ENCODE measurements at regions not wholly inside any gene's neighbourhood (a gene's known extent, or its start where the extent isn't known, plus 50 kb on each side); places are given as distances from the start of the nearest gene placed in this dataset.

DNA sequence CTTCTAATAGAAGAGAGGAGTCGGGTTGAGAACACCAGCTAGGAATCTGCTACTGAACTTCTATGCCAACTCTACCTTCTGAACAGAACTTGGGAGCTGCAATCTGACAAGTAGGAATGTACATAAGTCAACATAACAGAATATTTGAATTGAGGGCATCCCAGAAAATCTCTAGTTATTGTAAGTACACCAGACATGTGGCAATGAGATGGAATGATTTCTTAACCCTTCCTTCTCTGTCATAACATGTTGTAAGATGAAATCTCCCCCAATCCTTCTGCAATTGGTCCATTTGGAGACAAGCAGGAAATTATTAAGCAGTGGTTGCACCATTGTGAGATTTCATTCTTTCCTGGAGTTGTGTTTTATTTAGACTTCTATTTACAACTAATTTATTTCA is 68.7 kb upstream of the TMPO start:
- no peak for DNase-seq

DNA sequence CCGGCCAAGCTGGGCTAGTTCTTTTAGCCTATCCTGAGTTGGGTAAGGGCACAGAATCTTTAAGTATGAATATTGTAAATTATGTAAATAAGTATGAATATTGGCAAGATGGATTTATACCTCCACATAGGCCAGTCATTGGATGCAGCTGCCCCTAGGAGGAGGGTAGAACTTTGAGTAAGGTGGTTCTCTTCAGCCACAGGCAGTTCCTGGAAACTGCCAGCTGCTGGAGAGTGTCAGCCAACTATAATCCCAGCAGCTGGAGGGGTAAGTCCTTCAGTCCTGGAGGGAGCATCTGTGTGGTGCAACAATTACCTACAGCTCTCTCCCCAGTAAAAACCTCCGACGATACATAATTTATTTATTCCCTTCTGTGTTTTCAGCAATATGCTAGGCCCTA is 65.8 kb upstream of the TMPO start:
- no peak for DNase-seq

- DNase-seq, result no peak
These were observed 62.3 kb upstream of the TMPO start for GRCh38 chr12:98453070-98453469.

GRCh38 chr12:98453492-98453891 is 61.9 kb upstream of the TMPO start:
- no peak for DNase-seq

- no peak for DNase-seq
These were observed 59.3 kb upstream of the TMPO start for GRCh38 chr12:98456041-98456440.

DNA sequence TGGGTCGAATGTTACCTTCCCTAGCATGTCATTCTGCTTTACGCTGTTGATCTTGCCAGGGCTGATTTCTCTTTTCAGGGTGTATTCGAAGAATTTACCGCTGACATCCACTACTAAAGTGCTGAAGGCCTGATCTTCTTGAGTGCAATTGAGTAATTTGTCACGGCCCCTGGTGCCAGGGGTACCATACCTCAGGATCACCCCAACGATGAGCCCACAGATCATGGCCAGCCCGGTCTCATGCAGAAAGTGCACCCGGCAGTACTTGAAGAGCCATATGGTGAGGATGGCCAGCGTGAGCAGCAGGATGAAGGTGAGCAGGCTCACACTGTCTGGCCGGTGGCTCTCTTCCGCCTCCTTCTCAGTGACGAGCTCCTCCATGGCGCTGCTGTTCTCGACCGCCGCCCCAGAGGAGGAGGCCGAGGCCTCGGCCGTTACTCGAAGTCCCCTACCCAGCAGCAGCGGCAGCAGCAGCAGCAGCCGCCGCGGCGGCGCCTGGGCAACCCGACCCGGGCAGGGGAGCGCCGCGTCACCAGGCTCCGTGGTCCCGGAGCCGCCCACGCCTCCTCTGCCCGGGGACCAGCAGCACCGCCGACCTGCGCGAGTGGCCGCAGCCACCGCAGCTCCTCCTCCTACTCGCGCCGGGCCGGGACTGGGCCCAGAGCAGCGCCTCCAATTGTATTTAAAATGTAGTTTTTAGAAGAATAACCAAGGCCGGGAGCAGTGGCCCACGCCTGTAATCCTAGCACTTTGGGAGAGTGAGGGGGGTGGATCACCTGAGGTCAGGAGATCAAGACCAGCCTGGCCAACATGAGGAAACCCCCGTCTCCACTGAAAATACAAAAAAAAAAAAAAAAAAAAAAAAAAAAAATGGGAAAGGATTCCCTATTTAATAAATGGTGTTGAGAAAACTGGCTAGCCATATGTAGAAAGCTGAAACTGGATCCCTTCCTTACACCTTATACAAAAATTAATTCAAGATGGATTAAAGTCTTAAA is 58.5 kb upstream of the TMPO start:
- no peak for DNase-seq

GRCh38 chr12:98464190-98464589 is 51.2 kb upstream of the TMPO start:
- DNase-seq, result peak; percentile 80

DNA sequence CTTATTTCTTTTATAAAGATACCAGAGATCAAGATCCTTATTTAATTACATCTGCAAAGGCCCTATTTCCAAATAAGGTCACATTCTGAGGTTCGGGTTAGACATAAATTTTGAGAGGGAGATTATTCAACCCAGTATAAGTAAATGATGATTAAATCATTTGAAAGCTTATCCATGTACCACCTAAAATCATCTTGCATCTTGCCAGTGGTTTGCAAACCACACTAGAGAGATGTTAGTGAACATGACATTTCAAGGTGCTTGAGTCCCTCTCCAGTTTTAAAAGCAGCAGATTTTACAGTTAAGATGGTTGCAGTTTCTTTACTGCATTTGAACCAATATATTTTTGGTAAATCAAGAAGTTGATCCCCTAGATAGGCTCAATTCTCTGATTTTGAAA is 49.9 kb upstream of the TMPO start:
- no peak for DNase-seq

Data from GF-D8 (cell line).